Fibroblast of skin of back (primary cell): ENCODE measurements at regions not wholly inside any gene's neighbourhood (a gene's known extent, or its start where the extent isn't known, plus 50 kb on each side); places are given as distances from the start of the nearest gene placed in this dataset.
A peak's percentile ranks its signal among the peaks of the same experiment; 100 is the strongest.

ENCODE experiments used
- DNase-seq: peaks from one replicate; pipeline ENCODE4 v3.0.0-alpha.2; 2013

- DNase-seq = no peak
These were observed 156.9 kb downstream of the SLIT2 start for GRCh38 chr4:20408611-20409010.

- no peak for DNase-seq
These were observed 160.4 kb downstream of the SLIT2 start for GRCh38 chr4:20412072-20412471.

- no peak for DNase-seq
These were observed 165.1 kb downstream of the SLIT2 start for GRCh38 chr4:20416800-20417199.

- DNase-seq = peak; percentile 75
These were observed 167.3 kb downstream of the SLIT2 start for GRCh38 chr4:20418861-20419451.

- no peak for DNase-seq
These were observed 169.4 kb downstream of the SLIT2 start for GRCh38 chr4:20420916-20421602.

GRCh38 chr4:20421603-20421985 is 169.9 kb downstream of the SLIT2 start:
- no peak for DNase-seq

GRCh38 chr4:20422398-20422797 is 170.7 kb downstream of the SLIT2 start:
- DNase-seq = peak; percentile 39

GRCh38 chr4:20423420-20423819 is 171.7 kb downstream of the SLIT2 start:
- no peak for DNase-seq

GRCh38 chr4:20426028-20426427 is 174.3 kb downstream of the SLIT2 start:
- no peak for DNase-seq

- no peak for DNase-seq
These were observed 176.9 kb downstream of the SLIT2 start for GRCh38 chr4:20428436-20429160.

- peak; percentile 72 for DNase-seq
These were observed 178.7 kb downstream of the SLIT2 start for GRCh38 chr4:20430259-20430941.

- DNase-seq = no peak
These were observed 179.8 kb downstream of the SLIT2 start for GRCh38 chr4:20431543-20431951.

GRCh38 chr4:20432088-20432487 is 180.4 kb downstream of the SLIT2 start:
- DNase-seq = no peak

GRCh38 chr4:20433097-20433705 is 181.5 kb downstream of the SLIT2 start:
- no peak for DNase-seq

GRCh38 chr4:20440170-20440569 is 188.5 kb downstream of the SLIT2 start:
- DNase-seq = no peak

- DNase-seq = no peak
These were observed 191.5 kb downstream of the SLIT2 start for GRCh38 chr4:20443015-20443805.

- DNase-seq = no peak
These were observed 193.1 kb downstream of the SLIT2 start for GRCh38 chr4:20444599-20445337.

- no peak for DNase-seq
These were observed 194.4 kb downstream of the SLIT2 start for GRCh38 chr4:20445933-20446723.

GRCh38 chr4:20447103-20447502 is 195.4 kb downstream of the SLIT2 start:
- no peak for DNase-seq

GRCh38 chr4:20451986-20452385 is 200.3 kb downstream of the SLIT2 start:
- DNase-seq = no peak
